Astrocyte (in vitro differentiated cells and primary cell): ENCODE measurements at regions not wholly inside any gene's neighbourhood (a gene's known extent, or its start where the extent isn't known, plus 50 kb on each side); places are given as distances from the start of the nearest gene placed in this dataset.

Experiments
- DNase-seq: peaks from one replicate; pipeline ENCODE4 v3.0.0-alpha.2; 2010; ENCODE audit warnings: low read depth
- FAIRE-seq: peaks from 2 replicates; lab custom pipeline; 2011; peaks lifted over from hg19 to GRCh38; lab: Jason Lieb, UNC
- H2AFZ ChIP-seq: 2 replicates; pipeline ENCODE4 v1.6.0; 2012; ENCODE audit warnings: low read depth, low read length, inconsistent platforms
- H3K27ac ChIP-seq: 2 replicates; pipeline ENCODE4 v1.5.1; 2011; ENCODE audit warnings: low read depth, low read length, inconsistent platforms
- H3K27me3 ChIP-seq: 2 replicates; pipeline ENCODE4 v1.6.0; 2011; ENCODE audit warnings: low read length, inconsistent platforms; ENCODE audit not compliant: insufficient read depth
- H3K36me3 ChIP-seq: 2 replicates; pipeline ENCODE4 v1.5.1; 2011; ENCODE audit warnings: low read length, inconsistent platforms; ENCODE audit not compliant: insufficient read depth
- H3K4me1 ChIP-seq: 2 replicates; pipeline ENCODE4 v1.5.1; 2011; ENCODE audit warnings: low read length, inconsistent platforms; ENCODE audit not compliant: insufficient read depth
- H3K4me2 ChIP-seq: 2 replicates; pipeline ENCODE4 v1.6.0; 2012; ENCODE audit warnings: low read length, inconsistent platforms
- H3K4me3 ChIP-seq: 2 replicates; pipeline ENCODE4 v1.5.1; 2011; ENCODE audit warnings: low read depth, mild to moderate bottlenecking, low read length, inconsistent platforms; ENCODE audit not compliant: insufficient read depth
- H3K79me2 ChIP-seq: 2 replicates; pipeline ENCODE4 v1.6.0; 2012; ENCODE audit warnings: mild to moderate bottlenecking, low read length, inconsistent platforms; ENCODE audit not compliant: insufficient read depth
- H3K9ac ChIP-seq: 2 replicates; pipeline ENCODE4 v1.6.0; 2012; ENCODE audit warnings: mild to moderate bottlenecking, low read length, inconsistent platforms
- H3K9me3 ChIP-seq: 2 replicates; pipeline ENCODE4 v1.5.1; 2012; ENCODE audit warnings: low read depth, mild to moderate bottlenecking, low read length, inconsistent platforms; ENCODE audit not compliant: insufficient read depth
- H4K20me1 ChIP-seq: 2 replicates; pipeline ENCODE4 v1.6.0; 2012; ENCODE audit warnings: low read length, inconsistent platforms; ENCODE audit not compliant: insufficient read depth
- H3K27ac Mint-ChIP-seq: one replicate; pipeline ENCODE4 v1.8.0; 2021; ENCODE audit warnings: mild to moderate bottlenecking, mixed read lengths; ENCODE audit not compliant: unreplicated experiment
- H3K27me3 Mint-ChIP-seq: one replicate; pipeline ENCODE4 v1.8.0; 2021; ENCODE audit warnings: low read depth, mixed read lengths; ENCODE audit not compliant: unreplicated experiment
- H3K36me3 Mint-ChIP-seq: one replicate; pipeline ENCODE4 v1.8.0; 2021; ENCODE audit warnings: low read depth, mixed read lengths; ENCODE audit not compliant: unreplicated experiment
- H3K4me1 Mint-ChIP-seq: one replicate; pipeline ENCODE4 v1.8.0; 2021; ENCODE audit warnings: low read depth, mixed read lengths; ENCODE audit not compliant: unreplicated experiment
- H3K4me3 Mint-ChIP-seq: one replicate; pipeline ENCODE4 v1.8.0; 2021; ENCODE audit warnings: mild to moderate bottlenecking, moderate library complexity, mixed read lengths; ENCODE audit not compliant: unreplicated experiment
- H3K9me3 Mint-ChIP-seq: one replicate; pipeline ENCODE4 v1.8.0; 2021; ENCODE audit warnings: mild to moderate bottlenecking, mixed read lengths; ENCODE audit not compliant: unreplicated experiment
- EZH2 ChIP-seq: IDR thresholded peaks from 2 replicates; pipeline ENCODE4 v1.6.1; 2012; ENCODE audit warnings: mild to moderate bottlenecking, low read length, inconsistent platforms; ENCODE audit not compliant: insufficient read depth
- TF ChIP-seq, protein P1 (sequence below): IDR thresholded peaks from 2 replicates; pipeline ENCODE4 v1.5.1; 2011; ENCODE audit warnings: low read depth, mild to moderate bottlenecking, inconsistent platforms, low read length, moderate library complexity; ENCODE audit not compliant: insufficient read depth

DNA sequence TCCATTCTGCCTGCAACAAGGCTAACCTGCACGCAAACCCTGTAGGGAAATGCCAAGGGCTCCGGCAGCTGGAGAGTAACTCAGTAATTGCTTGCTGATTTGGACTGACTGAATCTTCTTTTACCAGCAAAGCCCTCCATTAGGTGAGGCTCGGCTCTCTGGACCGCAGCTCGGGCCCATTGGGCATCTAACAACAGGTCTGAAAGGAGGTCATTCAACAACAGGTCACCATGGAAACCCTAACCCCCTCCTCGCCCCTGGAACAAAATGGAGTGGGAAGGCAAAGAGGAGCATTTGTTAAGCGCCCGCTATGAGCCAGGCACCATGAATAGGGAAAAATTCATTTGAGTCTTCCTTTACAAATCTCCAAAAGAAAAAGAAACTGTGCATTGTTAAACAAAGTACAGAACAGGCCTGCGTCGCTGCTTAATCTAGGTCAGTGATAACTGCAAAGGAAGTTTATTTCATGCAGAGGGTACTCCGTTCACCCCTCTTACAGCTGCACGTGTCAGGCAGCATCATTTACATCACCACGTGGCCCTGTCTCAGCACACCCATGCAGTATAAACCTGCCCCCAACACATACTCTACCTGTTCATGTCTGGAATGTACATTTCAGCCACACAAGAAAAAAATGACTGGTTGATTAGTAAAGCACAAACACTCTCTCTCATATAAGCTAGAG is 248.8 kb upstream of the NEBL start:
- no peak overlapping the region for H3K27ac Mint-ChIP-seq

DNA sequence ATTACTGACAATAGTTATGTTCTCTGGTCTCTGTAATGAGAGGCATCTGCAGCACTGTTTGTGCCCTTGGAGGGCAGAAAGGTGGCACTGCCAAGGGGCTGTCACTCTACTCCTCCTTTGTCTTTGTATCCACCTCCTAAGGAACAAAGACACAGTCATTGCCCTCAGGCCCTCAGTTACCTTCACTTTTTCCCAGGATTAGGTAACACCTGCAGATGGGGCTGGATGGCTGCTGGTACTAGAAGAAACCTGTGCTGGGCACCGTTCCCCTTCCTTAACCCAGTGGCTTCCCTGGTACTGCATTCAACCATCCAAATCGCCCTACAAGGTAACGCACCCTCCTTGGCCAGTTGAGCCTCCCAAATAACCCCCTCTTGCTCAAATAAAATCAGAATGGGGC is 246.9 kb upstream of the NEBL start:
- Histone ChIP-seq H3K27me3 (no peaks in the 10 kb centered on the region), H3K4me1 (no peaks in the 10 kb centered on the region), H3K36me3 (no peaks in the 10 kb centered on the region), H3K27ac (no peak overlapping the region), H3K4me3 (no peak overlapping the region), H3K9me3 (no peaks in the 10 kb centered on the region), H3K9ac (no peak overlapping the region), H2AFZ (no peak overlapping the region), H4K20me1 (no peaks in the 10 kb centered on the region), H3K4me2 (no peak overlapping the region), H3K79me2 (no peaks in the 10 kb centered on the region)
- H3K27ac Mint-ChIP-seq: no peak overlapping the region
- no peak overlapping the region for H3K4me3 Mint-ChIP-seq
- FAIRE-seq (no peak), DNase-seq (no peak)
- H3K9me3 Mint-ChIP-seq: no peaks in the 10 kb centered on the region
- no peaks in the 10 kb centered on the region for H3K4me1 Mint-ChIP-seq
- TF ChIP-seq, protein P1, sequence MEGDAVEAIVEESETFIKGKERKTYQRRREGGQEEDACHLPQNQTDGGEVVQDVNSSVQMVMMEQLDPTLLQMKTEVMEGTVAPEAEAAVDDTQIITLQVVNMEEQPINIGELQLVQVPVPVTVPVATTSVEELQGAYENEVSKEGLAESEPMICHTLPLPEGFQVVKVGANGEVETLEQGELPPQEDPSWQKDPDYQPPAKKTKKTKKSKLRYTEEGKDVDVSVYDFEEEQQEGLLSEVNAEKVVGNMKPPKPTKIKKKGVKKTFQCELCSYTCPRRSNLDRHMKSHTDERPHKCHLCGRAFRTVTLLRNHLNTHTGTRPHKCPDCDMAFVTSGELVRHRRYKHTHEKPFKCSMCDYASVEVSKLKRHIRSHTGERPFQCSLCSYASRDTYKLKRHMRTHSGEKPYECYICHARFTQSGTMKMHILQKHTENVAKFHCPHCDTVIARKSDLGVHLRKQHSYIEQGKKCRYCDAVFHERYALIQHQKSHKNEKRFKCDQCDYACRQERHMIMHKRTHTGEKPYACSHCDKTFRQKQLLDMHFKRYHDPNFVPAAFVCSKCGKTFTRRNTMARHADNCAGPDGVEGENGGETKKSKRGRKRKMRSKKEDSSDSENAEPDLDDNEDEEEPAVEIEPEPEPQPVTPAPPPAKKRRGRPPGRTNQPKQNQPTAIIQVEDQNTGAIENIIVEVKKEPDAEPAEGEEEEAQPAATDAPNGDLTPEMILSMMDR: no peak
- TF ChIP-seq EZH2: no peak
- no peaks in the 10 kb centered on the region for H3K36me3 Mint-ChIP-seq
- H3K27me3 Mint-ChIP-seq: no peaks in the 10 kb centered on the region

More for the DNA sequence above, 248.8 kb upstream of the NEBL start:
- H3K4me3 Mint-ChIP-seq: no peak overlapping the region
- H3K4me1 Mint-ChIP-seq: no peaks in the 10 kb centered on the region
- no peaks in the 10 kb centered on the region for H3K27me3 ChIP-seq
- H3K9me3 ChIP-seq: no peaks in the 10 kb centered on the region
- H3K9ac ChIP-seq: no peak overlapping the region
- TF ChIP-seq, protein P1: no peak
- no peak for TF ChIP-seq EZH2
- no peaks in the 10 kb centered on the region for H4K20me1 ChIP-seq
- H3K4me3 ChIP-seq: no peak overlapping the region
- no peaks in the 10 kb centered on the region for H3K27me3 Mint-ChIP-seq
- H3K27ac ChIP-seq: no peak overlapping the region
- DNase-seq: no peak
- FAIRE-seq: no peak
- no peak overlapping the region for H2AFZ ChIP-seq
- no peaks in the 10 kb centered on the region for H3K4me1 ChIP-seq
- no peaks in the 10 kb centered on the region for H3K79me2 ChIP-seq
- no peaks in the 10 kb centered on the region for H3K36me3 ChIP-seq
- H3K36me3 Mint-ChIP-seq: no peaks in the 10 kb centered on the region
- H3K9me3 Mint-ChIP-seq: no peaks in the 10 kb centered on the region
- H3K4me2 ChIP-seq: no peak overlapping the region

DNA sequence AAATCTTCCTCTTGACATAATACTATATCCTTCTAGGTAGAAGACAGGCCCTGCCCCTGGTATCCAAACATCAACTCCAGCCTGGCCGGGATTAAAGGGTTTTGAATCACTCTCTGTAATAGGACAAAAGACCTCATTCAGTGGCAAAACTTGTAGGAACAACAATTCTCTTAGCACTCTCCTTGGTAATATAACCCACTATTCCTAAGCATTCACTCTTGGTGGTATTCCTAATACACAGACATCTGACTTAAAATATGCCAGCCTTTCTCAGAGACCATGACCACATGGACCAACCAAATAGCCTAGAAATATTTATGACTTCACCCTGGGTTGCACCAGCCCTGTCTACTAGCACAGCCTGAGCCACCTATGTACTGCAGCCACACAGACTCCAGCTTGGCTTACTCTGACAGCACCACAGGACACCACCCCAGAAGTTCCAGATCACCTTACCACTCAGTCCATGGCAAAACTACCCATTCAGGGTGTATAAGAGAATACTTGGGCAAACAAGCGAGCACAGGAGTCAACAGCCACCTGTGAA is 244.9 kb upstream of the NEBL start:
- no peaks in the 10 kb centered on the region for H3K9me3 ChIP-seq
- Mint-ChIP-seq H3K27me3 (no peaks in the 10 kb centered on the region), H3K4me1 (no peaks in the 10 kb centered on the region), H3K9me3 (no peaks in the 10 kb centered on the region), H3K27ac (no peak overlapping the region), H3K4me3 (no peak overlapping the region), H3K36me3 (no peaks in the 10 kb centered on the region)
- H3K36me3 ChIP-seq: no peaks in the 10 kb centered on the region
- H3K4me2 ChIP-seq: no peak overlapping the region
- H3K27me3 ChIP-seq: no peaks in the 10 kb centered on the region
- FAIRE-seq (no peak), DNase-seq (no peak)
- H3K4me3 ChIP-seq: no peak overlapping the region
- no peak overlapping the region for H3K27ac ChIP-seq
- H4K20me1 ChIP-seq: no peaks in the 10 kb centered on the region
- no peak overlapping the region for H2AFZ ChIP-seq
- no peak for TF ChIP-seq EZH2
- TF ChIP-seq, protein P1: no peak
- no peak overlapping the region for H3K9ac ChIP-seq
- no peaks in the 10 kb centered on the region for H3K4me1 ChIP-seq
- no peaks in the 10 kb centered on the region for H3K79me2 ChIP-seq
